DND-41 (cell line): ENCODE measurements at regions not wholly inside any gene's neighbourhood (a gene's known extent, or its start where the extent isn't known, plus 50 kb on each side); places are given as distances from the start of the nearest gene placed in this dataset.

Source experiments
- EZH2 ChIP-seq: IDR thresholded peaks from 3 replicates; pipeline ENCODE4 v1.6.1; 2012; ENCODE audit warnings: borderline replicate concordance, low read depth, mild to moderate bottlenecking, moderate library complexity, low read length, inconsistent platforms; ENCODE audit not compliant: severe bottlenecking
- TF ChIP-seq, protein P1 (sequence below): IDR thresholded peaks from 2 replicates; pipeline ENCODE4 v1.5.1; 2012; ENCODE audit warnings: borderline replicate concordance, low read length, moderate library complexity, mild to moderate bottlenecking; ENCODE audit not compliant: poor library complexity, severe bottlenecking; ENCODE audit errors: extremely low read depth

DNA sequence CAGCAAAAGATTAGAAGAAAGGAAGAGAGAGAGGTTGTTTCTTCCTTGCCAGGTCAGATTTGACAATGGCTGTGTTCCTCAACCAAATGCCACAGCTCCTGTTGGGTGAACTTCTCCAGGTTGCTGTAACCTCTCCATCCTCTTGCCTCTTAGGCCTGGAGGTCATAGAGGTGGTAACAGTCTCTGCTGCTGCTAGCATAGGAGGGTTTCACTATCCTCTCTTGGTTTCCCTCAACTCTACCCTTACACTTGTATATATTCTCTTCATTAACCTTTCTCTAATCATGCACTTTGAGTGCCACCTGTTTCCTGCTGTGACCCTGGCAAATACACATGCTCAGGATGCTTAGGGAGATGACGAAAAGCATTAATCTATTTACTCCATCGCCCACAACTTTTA, 67.7 kb upstream of the HIF1A start:
- TF ChIP-seq, protein P1, sequence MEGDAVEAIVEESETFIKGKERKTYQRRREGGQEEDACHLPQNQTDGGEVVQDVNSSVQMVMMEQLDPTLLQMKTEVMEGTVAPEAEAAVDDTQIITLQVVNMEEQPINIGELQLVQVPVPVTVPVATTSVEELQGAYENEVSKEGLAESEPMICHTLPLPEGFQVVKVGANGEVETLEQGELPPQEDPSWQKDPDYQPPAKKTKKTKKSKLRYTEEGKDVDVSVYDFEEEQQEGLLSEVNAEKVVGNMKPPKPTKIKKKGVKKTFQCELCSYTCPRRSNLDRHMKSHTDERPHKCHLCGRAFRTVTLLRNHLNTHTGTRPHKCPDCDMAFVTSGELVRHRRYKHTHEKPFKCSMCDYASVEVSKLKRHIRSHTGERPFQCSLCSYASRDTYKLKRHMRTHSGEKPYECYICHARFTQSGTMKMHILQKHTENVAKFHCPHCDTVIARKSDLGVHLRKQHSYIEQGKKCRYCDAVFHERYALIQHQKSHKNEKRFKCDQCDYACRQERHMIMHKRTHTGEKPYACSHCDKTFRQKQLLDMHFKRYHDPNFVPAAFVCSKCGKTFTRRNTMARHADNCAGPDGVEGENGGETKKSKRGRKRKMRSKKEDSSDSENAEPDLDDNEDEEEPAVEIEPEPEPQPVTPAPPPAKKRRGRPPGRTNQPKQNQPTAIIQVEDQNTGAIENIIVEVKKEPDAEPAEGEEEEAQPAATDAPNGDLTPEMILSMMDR: no peak
- TF ChIP-seq EZH2: no peak
